ENCODE measurements at regions not wholly inside any gene's neighbourhood (a gene's known extent, or its start where the extent isn't known, plus 50 kb on each side); places are given as distances from the start of the nearest gene placed in this dataset.

GRCh38 chr18:76689646-76690264, 132.6 kb upstream of the ZNF236 start:
- DNase-seq (ENCODE audit: low spot score) = no peak
- TF ChIP-seq, protein P1, sequence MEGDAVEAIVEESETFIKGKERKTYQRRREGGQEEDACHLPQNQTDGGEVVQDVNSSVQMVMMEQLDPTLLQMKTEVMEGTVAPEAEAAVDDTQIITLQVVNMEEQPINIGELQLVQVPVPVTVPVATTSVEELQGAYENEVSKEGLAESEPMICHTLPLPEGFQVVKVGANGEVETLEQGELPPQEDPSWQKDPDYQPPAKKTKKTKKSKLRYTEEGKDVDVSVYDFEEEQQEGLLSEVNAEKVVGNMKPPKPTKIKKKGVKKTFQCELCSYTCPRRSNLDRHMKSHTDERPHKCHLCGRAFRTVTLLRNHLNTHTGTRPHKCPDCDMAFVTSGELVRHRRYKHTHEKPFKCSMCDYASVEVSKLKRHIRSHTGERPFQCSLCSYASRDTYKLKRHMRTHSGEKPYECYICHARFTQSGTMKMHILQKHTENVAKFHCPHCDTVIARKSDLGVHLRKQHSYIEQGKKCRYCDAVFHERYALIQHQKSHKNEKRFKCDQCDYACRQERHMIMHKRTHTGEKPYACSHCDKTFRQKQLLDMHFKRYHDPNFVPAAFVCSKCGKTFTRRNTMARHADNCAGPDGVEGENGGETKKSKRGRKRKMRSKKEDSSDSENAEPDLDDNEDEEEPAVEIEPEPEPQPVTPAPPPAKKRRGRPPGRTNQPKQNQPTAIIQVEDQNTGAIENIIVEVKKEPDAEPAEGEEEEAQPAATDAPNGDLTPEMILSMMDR (IDR thresholded peaks at IDR 0.05; ENCODE audit: extremely low read depth, missing control alignments) = no peak

DNA sequence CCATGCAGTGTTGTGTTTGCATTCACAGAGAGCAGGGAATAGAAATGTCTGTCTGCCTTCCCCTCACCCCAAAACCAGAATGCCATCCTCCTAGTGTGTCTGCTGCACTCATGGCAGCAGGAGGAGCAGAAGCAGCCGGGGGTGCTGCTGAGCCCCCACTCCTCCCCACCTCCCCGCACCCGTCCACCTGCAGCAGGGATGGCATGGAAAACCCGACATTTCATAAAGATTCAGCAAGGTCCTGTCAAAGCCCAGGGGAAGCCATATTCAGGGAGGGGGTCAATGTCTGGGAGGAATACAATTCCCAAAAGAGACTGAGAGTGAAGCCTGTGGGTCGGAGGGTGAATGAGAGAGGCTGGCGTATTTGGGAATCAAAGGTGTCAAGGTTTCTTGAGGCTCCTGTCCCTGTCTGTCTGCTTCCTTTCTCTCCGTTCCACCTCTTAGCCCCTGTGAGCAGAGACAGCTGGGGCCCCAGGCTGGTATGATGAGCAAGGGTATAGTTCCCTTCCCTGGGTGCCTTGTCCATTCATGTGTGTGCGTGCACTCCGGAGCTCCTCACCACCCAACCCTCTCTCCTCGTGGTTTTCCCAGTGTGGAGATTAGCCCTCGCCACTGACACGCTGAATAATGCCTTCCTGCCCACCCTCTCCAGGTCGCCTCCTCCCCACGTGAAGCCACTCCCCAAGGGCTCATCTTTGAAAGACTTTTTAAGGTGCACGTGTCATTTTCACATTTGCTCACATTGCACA, 133.5 kb upstream of the ZNF236 start:
- TF ChIP-seq, protein P1 (IDR thresholded peaks at IDR 0.05; ENCODE audit: extremely low read depth, missing control alignments) = no peak
- DNase-seq (ENCODE audit: low spot score) = no peak

- TF ChIP-seq, protein P1 (IDR thresholded peaks at IDR 0.05; ENCODE audit: extremely low read depth, missing control alignments) = no peak
- DNase-seq (ENCODE audit: low spot score) = peak; percentile 44
Observed at GRCh38 chr18:76687304-76687962, 134.9 kb upstream of the ZNF236 start.

- TF ChIP-seq, protein P1 (IDR thresholded peaks at IDR 0.05; ENCODE audit: extremely low read depth, missing control alignments) = peak; percentile 39
- DNase-seq (ENCODE audit: low spot score) = peak; percentile 58
Observed at GRCh38 chr18:76686737-76687231, 135.6 kb upstream of the ZNF236 start.

- DNase-seq (ENCODE audit: low spot score) = no peak
- TF ChIP-seq, protein P1 (IDR thresholded peaks at IDR 0.05; ENCODE audit: extremely low read depth, missing control alignments) = no peak
Observed at GRCh38 chr18:76685860-76686259, 136.5 kb upstream of the ZNF236 start.

GRCh38 chr18:76685402-76685801, 137.0 kb upstream of the ZNF236 start:
- no peak for DNase-seq (ENCODE audit: low spot score)

More at GRCh38 chr18:76685402-76685801, 137.0 kb upstream of the ZNF236 start:
- TF ChIP-seq, protein P1 (IDR thresholded peaks at IDR 0.05; ENCODE audit: extremely low read depth, missing control alignments) = no peak
